HL-60 (cell line): ENCODE measurements at regions not wholly inside any gene's neighbourhood (a gene's known extent, or its start where the extent isn't known, plus 50 kb on each side); places are given as distances from the start of the nearest gene placed in this dataset.

Source experiments
- GABPA ChIP-seq: IDR thresholded peaks from 2 replicates; pipeline ENCODE4 v1.6.1; 2012; ENCODE audit warnings: low read depth
- POLR2AphosphoS5 ChIP-seq: IDR thresholded peaks from 2 replicates; pipeline ENCODE4 v1.6.1; 2012; ENCODE audit warnings: low read depth
- TF ChIP-seq, protein P1 (sequence below): IDR thresholded peaks from one replicate; pipeline ENCODE4 v1.5.1; 2011; ENCODE audit warnings: low read length, control low read depth, inconsistent platforms; ENCODE audit not compliant: insufficient read depth
- TF ChIP-seq, protein P2 (sequence below): IDR thresholded peaks from 2 replicates; pipeline ENCODE4 v1.6.1; 2012; ENCODE audit warnings: low read depth; ENCODE audit not compliant: insufficient replicate concordance

- TF ChIP-seq POLR2AphosphoS5 = no peak
- TF ChIP-seq, protein P1, sequence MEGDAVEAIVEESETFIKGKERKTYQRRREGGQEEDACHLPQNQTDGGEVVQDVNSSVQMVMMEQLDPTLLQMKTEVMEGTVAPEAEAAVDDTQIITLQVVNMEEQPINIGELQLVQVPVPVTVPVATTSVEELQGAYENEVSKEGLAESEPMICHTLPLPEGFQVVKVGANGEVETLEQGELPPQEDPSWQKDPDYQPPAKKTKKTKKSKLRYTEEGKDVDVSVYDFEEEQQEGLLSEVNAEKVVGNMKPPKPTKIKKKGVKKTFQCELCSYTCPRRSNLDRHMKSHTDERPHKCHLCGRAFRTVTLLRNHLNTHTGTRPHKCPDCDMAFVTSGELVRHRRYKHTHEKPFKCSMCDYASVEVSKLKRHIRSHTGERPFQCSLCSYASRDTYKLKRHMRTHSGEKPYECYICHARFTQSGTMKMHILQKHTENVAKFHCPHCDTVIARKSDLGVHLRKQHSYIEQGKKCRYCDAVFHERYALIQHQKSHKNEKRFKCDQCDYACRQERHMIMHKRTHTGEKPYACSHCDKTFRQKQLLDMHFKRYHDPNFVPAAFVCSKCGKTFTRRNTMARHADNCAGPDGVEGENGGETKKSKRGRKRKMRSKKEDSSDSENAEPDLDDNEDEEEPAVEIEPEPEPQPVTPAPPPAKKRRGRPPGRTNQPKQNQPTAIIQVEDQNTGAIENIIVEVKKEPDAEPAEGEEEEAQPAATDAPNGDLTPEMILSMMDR = no peak
- TF ChIP-seq GABPA = no peak
- TF ChIP-seq, protein P2, sequence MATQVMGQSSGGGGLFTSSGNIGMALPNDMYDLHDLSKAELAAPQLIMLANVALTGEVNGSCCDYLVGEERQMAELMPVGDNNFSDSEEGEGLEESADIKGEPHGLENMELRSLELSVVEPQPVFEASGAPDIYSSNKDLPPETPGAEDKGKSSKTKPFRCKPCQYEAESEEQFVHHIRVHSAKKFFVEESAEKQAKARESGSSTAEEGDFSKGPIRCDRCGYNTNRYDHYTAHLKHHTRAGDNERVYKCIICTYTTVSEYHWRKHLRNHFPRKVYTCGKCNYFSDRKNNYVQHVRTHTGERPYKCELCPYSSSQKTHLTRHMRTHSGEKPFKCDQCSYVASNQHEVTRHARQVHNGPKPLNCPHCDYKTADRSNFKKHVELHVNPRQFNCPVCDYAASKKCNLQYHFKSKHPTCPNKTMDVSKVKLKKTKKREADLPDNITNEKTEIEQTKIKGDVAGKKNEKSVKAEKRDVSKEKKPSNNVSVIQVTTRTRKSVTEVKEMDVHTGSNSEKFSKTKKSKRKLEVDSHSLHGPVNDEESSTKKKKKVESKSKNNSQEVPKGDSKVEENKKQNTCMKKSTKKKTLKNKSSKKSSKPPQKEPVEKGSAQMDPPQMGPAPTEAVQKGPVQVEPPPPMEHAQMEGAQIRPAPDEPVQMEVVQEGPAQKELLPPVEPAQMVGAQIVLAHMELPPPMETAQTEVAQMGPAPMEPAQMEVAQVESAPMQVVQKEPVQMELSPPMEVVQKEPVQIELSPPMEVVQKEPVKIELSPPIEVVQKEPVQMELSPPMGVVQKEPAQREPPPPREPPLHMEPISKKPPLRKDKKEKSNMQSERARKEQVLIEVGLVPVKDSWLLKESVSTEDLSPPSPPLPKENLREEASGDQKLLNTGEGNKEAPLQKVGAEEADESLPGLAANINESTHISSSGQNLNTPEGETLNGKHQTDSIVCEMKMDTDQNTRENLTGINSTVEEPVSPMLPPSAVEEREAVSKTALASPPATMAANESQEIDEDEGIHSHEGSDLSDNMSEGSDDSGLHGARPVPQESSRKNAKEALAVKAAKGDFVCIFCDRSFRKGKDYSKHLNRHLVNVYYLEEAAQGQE = no peak
Observed at GRCh38 chr10:6950133-6950532, 370.1 kb upstream of the PRKCQ start.
